K562 (cell line): ENCODE measurements at regions not wholly inside any gene's neighbourhood (a gene's known extent, or its start where the extent isn't known, plus 50 kb on each side); places are given as distances from the start of the nearest gene placed in this dataset.

Experiments
- ATAC-seq: fragments of 200-7000 bp; cut with Tn5 transposase; 3 replicates; pipeline ENCODE4 v1.9.1; 2020; ENCODE audit warnings: moderate library complexity
- BruUV-seq: library from RNA; stranded (reverse); fragments of 400-500 nt; replicated peaks from 2 replicates; lab custom pipeline; 2021; lab: Mats Ljungman, UMichigan
- CTCF ChIA-PET: fragments of 300-600 bp; formaldehyde crosslinking; extraction: SDS; loops from one replicate; lab custom pipeline; 2021; ENCODE audit warnings: low intra/inter-chr PET ratio; lab: Yijun Ruan, JAX
- POLR2A ChIA-PET: fragments of 300-600, 350-650 bp; sonication (Branson Sonifier 250); formaldehyde crosslinking; extraction: SDS; loops from one replicate; lab custom pipeline; 2021; ENCODE audit warnings: antibody characterized with exemption, inconsistent platforms; lab: Yijun Ruan, JAX
- DNase-seq, 4 experiments: peaks; one replicate each; pipeline versions ENCODE4 v3.0.0 to v3.0.0-alpha.2; 2011 to 2018; ENCODE audit warnings: low spot score in 3 of 4, mixed read lengths in 3 of 4; ENCODE audit errors: extremely low read depth in 1 of 4
- FAIRE-seq: peaks from 2 replicates; lab custom pipeline; 2011; peaks lifted over from hg19 to GRCh38; lab: Jason Lieb, UNC
- H2AFZ ChIP-seq: 2 replicates; pipeline ENCODE4 v1.6.0; 2011; ENCODE audit warnings: low read depth, low read length, control low read depth, inconsistent platforms
- H3K27ac ChIP-seq: fragments of 200-600 bp; 3 replicates; pipeline ENCODE4 v1.8.0; 2011; ENCODE audit warnings: low read depth, mild to moderate bottlenecking, control low read depth, inconsistent platforms, low read length, moderate library complexity, mixed read lengths; ENCODE audit errors: extremely low read depth
- H3K27me3 ChIP-seq, 2 experiments: fragments of 300-600 bp in 1 of 2; 2 replicates in 1 of 2; 3 replicates in 1 of 2; pipeline versions ENCODE4 v1.6.0 to v1.8.0; 2011; ENCODE audit warnings: inconsistent platforms in 2 of 2, low read length in 2 of 2, mild to moderate bottlenecking in 1 of 2, mixed read lengths in 1 of 2, moderate library complexity in 1 of 2; ENCODE audit not compliant: control insufficient read depth in 2 of 2, insufficient read depth in 2 of 2
- H3K36me3 ChIP-seq: fragments of 300-600 bp; 3 replicates; pipeline ENCODE4 v1.8.0; 2011; ENCODE audit warnings: mild to moderate bottlenecking, low read length, inconsistent platforms; ENCODE audit not compliant: control insufficient read depth, insufficient read depth
- H3K4me1 ChIP-seq, 2 experiments: fragments of 200-600 bp in 1 of 2; replicated peaks in 1 of 2; 2 replicates in 1 of 2; 3 replicates in 1 of 2; pipeline versions ENCODE4 v1.5.1 to v1.8.0; 2011; ENCODE audit warnings: inconsistent platforms in 2 of 2, low read length in 2 of 2, mild to moderate bottlenecking in 1 of 2, mixed read lengths in 1 of 2, moderate library complexity in 1 of 2; ENCODE audit not compliant: control insufficient read depth in 2 of 2, insufficient read depth in 2 of 2
- H3K4me2 ChIP-seq: 2 replicates; pipeline ENCODE4 v1.6.1; 2011; ENCODE audit warnings: low read length, control low read depth, inconsistent platforms, mixed read lengths; ENCODE audit not compliant: insufficient read depth
- H3K4me3 ChIP-seq: fragments of 200-600 bp; sonication (generic), shearing (Covaris generic); 2 replicates; pipeline ENCODE4 v1.5.1; 2016; ENCODE audit warnings: control low read depth, inconsistent platforms
- H3K79me2 ChIP-seq: fragments of 200-600 bp; 3 replicates; pipeline ENCODE4 v1.8.0; 2011; ENCODE audit warnings: low read length, inconsistent platforms; ENCODE audit not compliant: control insufficient read depth, insufficient read depth
- H3K9ac ChIP-seq, 2 experiments: 2 replicates each; pipeline versions ENCODE4 v1.6.0 to v1.6.1; 2011; ENCODE audit warnings: low read depth in 2 of 2, low read length in 2 of 2, control low read depth in 1 of 2, inconsistent platforms in 1 of 2, mild to moderate bottlenecking in 1 of 2, mixed read lengths in 1 of 2; ENCODE audit not compliant: insufficient read depth in 1 of 2
- H3K9me1 ChIP-seq: one replicate; pipeline ENCODE4 v1.6.0; 2011; ENCODE audit warnings: inconsistent platforms, mild to moderate bottlenecking, low read length, moderate library complexity; ENCODE audit not compliant: control insufficient read depth, insufficient read depth
- H3K9me3 ChIP-seq: replicated peaks from 2 replicates; pipeline ENCODE4 v1.5.1; 2011; ENCODE audit warnings: low read depth, low read length, inconsistent platforms; ENCODE audit not compliant: control insufficient read depth, insufficient read depth
- H4K20me1 ChIP-seq: replicated peaks from 2 replicates; pipeline ENCODE4 v1.6.1; 2011; ENCODE audit warnings: low read length, inconsistent platforms, mixed read lengths; ENCODE audit not compliant: control insufficient read depth, insufficient read depth
- ATF6 ChIP-seq: sonication (generic); formaldehyde crosslinking; IDR thresholded peaks from 2 replicates; pipeline ENCODE4 v1.4.0; 2020; ENCODE audit warnings: mild to moderate bottlenecking, missing genetic modification reagents
- FOXM1 ChIP-seq, 2 experiments: fragments of 450-650 bp in 1 of 2; sonication (generic) in 1 of 2; formaldehyde crosslinking in 1 of 2; IDR thresholded peaks; 2 replicates each; pipeline versions ENCODE4 v1.6.1 to v1.9.0; 2017 to 2022; ENCODE audit warnings: low read depth in 2 of 2, mild to moderate bottlenecking in 2 of 2, missing genetic modification reagents in 1 of 2, moderate library complexity in 1 of 2
- ZC3H4 ChIP-seq: sonication (generic); formaldehyde crosslinking; IDR thresholded peaks from 2 replicates; pipeline ENCODE4 v1.9.0; 2021; ENCODE audit warnings: missing genetic modification reagents, borderline replicate concordance
- ZNF551 ChIP-seq: fragments of 250-450 bp; sonication (Bioruptor Pico); IDR thresholded peaks from 2 replicates; pipeline ENCODE4 v1.5.0; 2021; ENCODE audit warnings: mild to moderate bottlenecking, moderate library complexity
- WGBS: fragments of 100-300 bp; shearing (Covaris generic); methylation state at CpG from one replicate; pipeline ENCODE4 v1.1.6; 2016; ENCODE audit warnings: low coverage, mixed read lengths; ENCODE audit not compliant: insufficient coverage; ENCODE audit errors: missing lambda C conversion rate; 5-methylcytosine and 5-hydroxymethylcytosine counted together
- in situ Hi-C: fragments of 300-500 bp; cut with MboI; formaldehyde crosslinking; loops from 4 replicates; pipeline ENCODE4 v1.15.0; 2018; ENCODE audit warnings: inconsistent platforms, mixed read lengths
- intact Hi-C: fragments of 100-400 bp; cut with micrococcal nuclease; formaldehyde crosslinking; loops from 2 replicates; pipeline ENCODE4 v1.14.2; 2022

GRCh38 chr4:35883108-35883507, 361.2 kb downstream of the ARAP2 start:
- no TSS peak for BruUV-seq
- in situ Hi-C loops = no loop called here

More at GRCh38 chr4:35883108-35883507, 361.2 kb downstream of the ARAP2 start:
- no peak overlapping the region for H3K27ac ChIP-seq
- no peak overlapping the region for H3K9ac ChIP-seq
- H3K4me1 ChIP-seq = no peaks in the 10 kb centered on the region
- no peaks in the 10 kb centered on the region for H3K9me1 ChIP-seq
- no peaks in the 10 kb centered on the region for H4K20me1 ChIP-seq
- no peak overlapping the region for H3K4me3 ChIP-seq
- H3K27me3 ChIP-seq = no peaks in the 10 kb centered on the region
- no peaks in the 10 kb centered on the region for H3K9me3 ChIP-seq
- H3K4me2 ChIP-seq = no peak overlapping the region
- FAIRE-seq = no peak
- intact Hi-C loops = no loop called here
- ChIA-PET POLR2A (no interaction called here), CTCF (no interaction called here)
- ATAC-seq = no peak
- WGBS = 6% methylated on average over 1 of the region's 1 CpG
- no peaks in the 10 kb centered on the region for H3K79me2 ChIP-seq
- TF ChIP-seq ZC3H4 (CRISPR knock-in tag) (no peak), ATF6 (CRISPR knock-in tag) (no peak), FOXM1 (IDR thresholded peaks at IDR 0.05; ENCODE audit: low read depth) (no peak), FOXM1 (CRISPR knock-in tag; IDR thresholded peaks at IDR 0.05; ENCODE audit: low read depth) (no peak), ZNF551 (no peak)
- H3K36me3 ChIP-seq = no peaks in the 10 kb centered on the region
- H2AFZ ChIP-seq = no peak overlapping the region
- no peak for DNase-seq
